ENCODE measurements at regions not wholly inside any gene's neighbourhood (a gene's known extent, or its start where the extent isn't known, plus 50 kb on each side); places are given as distances from the start of the nearest gene placed in this dataset.

- TF ChIP-seq CTCF (IDR thresholded peaks at IDR 0.05) (no peak), EZH2 (IDR thresholded peaks at IDR 0.05; ENCODE audit: borderline replicate concordance, insufficient read depth, low read depth, low read length, poor library complexity, severe bottlenecking) (no peak)
Observed at GRCh38 chr12:19038209-19038608, 91.3 kb upstream of the PLEKHA5 start.

All from B cell (primary cell).